GM18505 (cell line): ENCODE measurements at regions not wholly inside any gene's neighbourhood (a gene's known extent, or its start where the extent isn't known, plus 50 kb on each side); places are given as distances from the start of the nearest gene placed in this dataset.

Source experiments
- ATAC-seq: cut with Tn5 transposase; IDR thresholded peaks from one replicate; pipeline ENCODE4 v1.9.1; 2021; ENCODE audit not compliant: unreplicated experiment
- POLR2A ChIP-seq: IDR thresholded peaks from 4 replicates; pipeline ENCODE4 v1.6.1; 2011; ENCODE audit warnings: borderline replicate concordance; ENCODE audit not compliant: insufficient read depth, insufficient read length; ENCODE audit errors: extremely low read depth

DNA sequence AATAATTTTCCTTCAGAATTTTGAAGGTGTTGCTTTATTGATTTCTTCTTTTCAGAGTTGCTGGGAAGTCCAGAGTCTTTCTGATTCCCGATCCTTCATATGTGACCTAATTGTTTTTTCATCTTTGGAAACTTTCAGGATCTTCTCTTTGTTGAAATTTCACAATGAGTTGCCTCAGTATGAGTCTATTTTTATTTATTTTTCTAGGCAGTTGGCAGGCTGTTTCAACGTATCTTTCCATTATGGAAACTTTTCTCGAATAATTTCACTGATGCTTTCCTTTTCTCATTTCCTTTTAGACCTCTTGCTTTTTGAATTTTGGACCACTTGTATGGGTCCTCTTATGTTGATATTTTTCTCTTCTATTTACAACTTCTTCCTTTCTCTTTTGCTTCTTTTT lies 354.3 kb downstream of the TGFB2 start:
- no peak for TF ChIP-seq POLR2A
- ATAC-seq, result no peak

DNA sequence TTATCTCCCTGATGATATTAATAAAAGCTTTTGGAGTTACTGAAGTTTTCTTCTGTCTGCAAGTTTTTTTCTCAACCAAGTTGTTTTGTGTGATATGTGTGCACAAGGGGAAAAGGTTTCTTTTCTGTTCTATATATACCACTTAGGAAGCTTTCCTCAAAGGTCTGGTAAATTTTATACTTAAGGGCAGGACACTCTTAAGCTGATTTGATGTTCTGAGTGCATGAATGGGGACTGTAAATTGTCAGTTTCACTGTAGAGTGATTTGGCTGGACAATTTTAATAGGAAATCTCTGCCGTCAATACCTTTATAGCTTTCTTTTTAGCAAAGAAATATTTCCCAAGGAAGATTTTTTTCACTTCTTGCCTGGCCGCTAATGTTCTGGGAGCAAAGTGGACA lies 354.7 kb downstream of the TGFB2 start:
- no peak for TF ChIP-seq POLR2A
- ATAC-seq, result no peak

DNA sequence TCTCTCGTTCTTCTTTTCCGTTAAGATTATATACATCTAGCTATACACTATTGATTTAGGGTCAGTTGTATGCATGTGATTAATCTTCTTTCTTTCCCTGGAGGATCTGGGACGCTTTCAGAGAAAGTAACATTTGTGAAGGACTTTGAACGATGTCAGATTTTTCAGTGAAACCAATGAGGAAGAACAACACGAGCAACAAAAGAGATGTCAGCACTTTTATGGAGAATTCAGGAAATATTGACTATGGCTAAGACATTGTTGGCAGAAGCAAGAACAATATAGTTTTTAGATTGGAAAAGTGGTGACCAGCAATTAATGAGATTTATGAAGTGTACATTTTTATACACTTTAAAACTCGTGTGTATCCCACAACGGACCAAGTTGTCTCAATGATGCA lies 355.5 kb downstream of the TGFB2 start:
- no peak for ATAC-seq
- no peak for TF ChIP-seq POLR2A

DNA sequence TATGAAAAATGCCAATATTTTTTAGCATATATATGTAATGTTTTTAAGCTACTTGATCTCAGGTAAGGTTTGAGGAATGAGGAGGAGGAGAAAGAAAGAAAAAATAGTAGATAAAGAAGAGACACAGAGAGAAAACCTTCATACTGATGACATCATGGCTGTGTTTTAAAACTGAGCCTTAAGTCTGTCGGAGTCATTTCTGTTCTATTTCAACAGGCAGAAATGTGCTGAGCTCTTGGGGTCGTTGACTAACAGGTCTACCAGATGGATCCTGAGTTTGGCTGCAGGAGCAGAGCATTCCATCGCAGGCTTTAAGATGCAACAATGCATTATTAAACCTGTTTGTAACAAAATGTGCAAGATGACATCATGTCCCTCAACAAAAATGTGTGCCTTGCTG lies 356.0 kb downstream of the TGFB2 start:
- ATAC-seq, result no peak

DNA sequence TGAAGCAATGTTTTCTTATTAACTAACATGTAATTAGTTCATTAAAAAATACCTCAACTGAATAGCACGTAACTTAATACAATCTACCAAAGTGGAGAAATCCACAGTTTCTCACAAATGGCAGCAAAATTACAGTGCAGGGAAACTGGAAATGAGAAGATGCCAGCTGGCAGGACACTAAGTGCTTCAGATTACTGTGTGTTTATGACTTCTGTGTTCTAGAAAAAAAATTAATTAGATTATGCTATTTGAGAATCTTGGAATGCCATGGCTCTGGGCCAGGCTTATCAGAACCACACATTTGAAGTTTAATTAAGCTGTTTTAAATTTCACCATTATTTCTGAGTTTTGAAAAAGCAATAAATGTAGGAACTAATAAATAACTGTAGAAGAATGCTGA lies 357.6 kb downstream of the TGFB2 start:
- no peak for TF ChIP-seq POLR2A
- no peak for ATAC-seq

More for the DNA sequence above, 356.0 kb downstream of the TGFB2 start:
- TF ChIP-seq POLR2A, result no peak

DNA sequence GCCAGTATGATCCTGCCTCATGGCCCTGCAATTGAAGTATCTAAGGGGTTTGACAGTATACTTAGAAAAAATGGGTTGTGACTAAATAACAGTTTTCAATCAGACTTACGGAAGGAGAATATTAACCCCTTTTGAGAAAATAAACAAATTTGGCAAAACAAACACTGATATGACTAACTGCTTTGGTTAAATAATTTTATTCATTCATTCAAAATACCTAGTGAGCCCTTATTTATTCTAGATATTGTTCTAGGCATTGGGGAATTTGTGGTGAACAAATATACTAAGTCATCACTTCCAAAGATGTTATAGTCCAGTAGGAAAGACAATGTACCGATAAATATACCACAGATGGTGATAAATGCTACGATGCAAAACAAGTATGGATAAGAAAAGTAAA lies 358.7 kb downstream of the TGFB2 start:
- no peak for ATAC-seq
- no peak for TF ChIP-seq POLR2A

DNA sequence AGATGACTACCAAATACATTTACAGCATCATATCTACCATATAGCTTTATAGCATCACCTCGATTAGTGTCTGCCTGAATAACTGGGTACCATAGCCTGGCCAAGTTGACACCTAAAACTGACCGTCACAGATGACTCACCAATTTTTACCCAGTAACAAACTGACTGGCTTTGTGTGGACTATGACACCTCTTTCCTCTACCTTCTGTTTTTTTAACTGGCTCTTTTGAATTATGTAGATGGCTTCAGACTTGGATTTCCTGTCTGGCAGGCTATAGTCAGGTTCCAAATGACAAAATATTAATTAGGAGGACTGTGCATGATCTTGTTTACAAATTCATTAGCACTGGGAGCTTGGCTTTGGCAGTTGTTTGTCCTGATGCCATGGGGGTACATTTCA lies 360.3 kb downstream of the TGFB2 start:
- TF ChIP-seq POLR2A, result no peak
- ATAC-seq, result no peak

DNA sequence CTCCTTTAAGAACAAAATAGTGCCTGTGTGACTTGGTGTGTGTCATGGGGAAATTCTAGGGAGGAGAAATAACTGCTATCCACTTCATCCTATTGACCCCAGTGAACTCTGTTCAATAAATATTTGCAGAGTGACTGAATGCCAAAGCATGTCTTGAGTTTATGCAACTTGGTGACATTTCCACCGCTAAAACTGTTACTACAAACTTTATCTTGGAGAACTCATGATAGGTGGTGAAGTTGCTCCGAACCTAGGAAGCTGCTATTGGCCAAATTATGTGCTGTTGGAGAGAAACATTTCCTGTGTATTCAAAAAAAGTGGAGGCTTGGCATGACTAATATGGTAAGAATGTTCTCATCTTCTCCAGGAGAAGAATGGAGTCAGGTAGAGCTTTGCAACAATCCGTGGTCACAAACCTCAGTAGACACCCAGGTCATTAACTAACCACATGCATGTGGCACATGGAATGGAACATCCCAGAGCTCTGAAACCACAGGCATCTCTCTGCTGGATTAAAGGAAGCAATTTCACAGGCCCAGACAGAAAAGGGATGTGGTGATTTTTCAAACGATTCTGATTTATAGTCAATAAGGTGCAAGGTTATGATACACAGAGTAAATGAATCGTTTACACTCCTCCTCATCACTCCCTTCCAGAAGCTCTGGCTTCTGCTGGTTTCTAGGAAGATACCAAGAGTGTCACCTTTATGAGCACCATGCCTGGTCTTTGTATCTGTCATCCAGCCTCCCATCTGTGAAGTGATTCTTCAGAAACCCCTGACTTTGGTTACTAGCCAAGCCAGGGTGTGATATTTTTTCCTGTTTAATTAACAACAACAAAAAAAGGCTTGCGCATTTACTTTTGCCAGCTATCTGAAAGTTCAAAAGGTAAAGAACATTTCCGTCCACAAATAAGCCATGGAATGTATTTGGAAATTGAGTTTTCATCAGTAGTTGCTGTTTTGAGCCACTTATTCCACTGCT lies 361.1 kb downstream of the TGFB2 start:
- no peak for TF ChIP-seq POLR2A
- no peak for ATAC-seq

DNA sequence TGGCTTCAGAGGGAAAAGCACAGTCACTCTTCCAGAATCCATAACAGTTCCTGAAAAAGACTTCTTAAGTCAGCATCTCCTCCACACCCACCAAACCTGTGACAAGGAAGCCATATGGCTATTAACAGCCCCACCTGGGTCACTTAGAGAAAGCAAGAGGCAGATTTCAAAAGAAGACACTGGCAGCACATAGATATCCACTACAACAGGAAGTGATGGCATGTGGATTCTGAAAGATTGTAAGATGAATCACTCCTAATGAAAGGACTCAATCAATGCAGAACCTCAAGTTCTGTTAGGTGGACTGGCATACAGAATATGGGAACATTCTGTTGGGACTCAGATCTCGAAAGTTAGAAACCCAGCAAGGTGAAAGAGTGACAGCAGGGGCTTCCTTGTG lies 365.9 kb downstream of the TGFB2 start:
- no peak for TF ChIP-seq POLR2A
- ATAC-seq, result no peak

DNA sequence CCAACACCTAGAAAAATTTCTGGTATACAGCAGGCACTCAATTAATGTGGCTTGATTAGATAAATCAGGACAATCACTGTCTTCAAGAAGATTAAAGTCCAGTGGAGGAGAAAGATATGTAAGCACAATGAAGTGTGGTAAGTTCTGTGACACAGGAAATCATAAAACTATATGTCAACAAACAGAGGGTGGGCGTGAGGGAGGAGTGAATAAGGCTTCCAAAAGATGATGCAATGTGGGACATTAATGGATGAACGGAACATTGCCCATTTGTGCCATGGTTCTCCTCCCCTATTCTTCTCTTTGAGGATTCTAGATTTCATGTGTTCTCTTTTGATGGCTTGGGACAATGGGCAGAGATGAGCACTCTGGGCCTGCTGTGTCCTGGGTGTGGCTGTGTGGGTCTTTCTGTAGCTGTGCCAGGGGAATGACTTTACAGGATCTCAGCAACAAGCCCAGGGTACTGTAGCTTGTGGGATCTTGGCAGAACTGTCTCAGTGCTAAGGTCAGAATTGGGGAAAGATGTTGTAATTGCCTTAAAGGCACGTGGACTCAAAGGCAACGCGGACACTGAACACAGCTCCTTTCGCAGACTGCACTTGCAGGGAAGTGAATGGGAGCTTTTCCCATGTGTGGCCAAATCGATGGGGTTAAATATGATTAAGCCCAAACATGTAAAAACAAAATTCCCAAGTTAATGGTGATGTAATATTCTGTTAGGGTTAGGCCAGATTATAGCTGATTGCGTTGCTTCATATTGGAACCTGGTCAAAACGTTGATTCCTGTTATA lies 366.9 kb downstream of the TGFB2 start:
- no peak for TF ChIP-seq POLR2A
- ATAC-seq, result no peak

DNA sequence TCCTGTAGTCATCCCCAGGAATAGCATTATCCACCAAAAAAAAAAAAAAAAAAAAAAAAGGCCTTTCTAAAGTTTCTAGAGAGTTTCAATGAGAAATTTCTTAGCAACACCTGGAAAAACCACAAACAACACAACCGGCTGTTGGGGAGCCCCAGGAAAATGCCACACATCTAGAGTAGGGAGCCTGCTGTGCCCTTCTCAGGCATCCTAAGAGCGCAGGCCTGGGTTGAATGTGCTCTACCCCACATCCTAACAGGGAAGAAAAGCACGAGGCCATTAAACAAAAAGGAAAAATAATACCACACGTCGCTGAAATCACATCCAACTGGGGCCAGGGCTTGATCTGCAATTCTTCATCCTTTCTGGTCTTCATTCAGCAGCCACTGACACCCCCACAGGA lies 367.5 kb downstream of the TGFB2 start:
- no peak for ATAC-seq
- TF ChIP-seq POLR2A, result no peak

DNA sequence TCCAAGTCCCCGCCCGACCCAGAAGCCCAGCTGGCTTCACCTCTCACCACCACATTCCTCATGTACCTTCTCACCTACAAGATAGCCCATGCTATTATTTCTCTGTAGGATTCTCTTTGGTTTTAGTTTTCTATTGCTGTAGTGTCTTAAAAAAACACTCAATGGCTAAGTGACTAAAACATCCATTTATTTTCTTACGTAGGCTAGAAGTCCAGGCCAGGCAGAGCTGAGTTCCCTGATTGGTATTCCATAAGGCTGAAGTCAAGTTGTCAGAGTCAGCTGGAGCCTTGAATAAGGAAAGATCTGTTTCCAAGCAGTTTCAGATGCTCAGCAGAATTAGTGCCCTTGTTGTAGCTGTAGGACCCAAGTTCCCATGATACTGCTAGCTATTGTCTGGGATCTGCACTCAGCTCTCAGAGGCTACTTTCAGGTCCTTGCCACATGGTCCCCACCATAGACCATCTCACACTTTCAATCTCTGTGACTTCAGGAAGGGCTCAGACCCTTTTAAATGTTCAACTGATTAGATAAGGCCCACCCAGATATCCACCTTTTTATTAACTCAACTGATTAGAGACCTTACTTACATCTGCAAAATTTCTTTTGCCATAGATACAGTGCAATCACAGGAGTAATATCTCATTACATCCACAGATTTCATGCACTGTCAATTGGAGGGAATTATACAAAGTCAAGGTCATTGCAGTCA lies 371.0 kb downstream of the TGFB2 start:
- no peak for TF ChIP-seq POLR2A
- ATAC-seq, result no peak

DNA sequence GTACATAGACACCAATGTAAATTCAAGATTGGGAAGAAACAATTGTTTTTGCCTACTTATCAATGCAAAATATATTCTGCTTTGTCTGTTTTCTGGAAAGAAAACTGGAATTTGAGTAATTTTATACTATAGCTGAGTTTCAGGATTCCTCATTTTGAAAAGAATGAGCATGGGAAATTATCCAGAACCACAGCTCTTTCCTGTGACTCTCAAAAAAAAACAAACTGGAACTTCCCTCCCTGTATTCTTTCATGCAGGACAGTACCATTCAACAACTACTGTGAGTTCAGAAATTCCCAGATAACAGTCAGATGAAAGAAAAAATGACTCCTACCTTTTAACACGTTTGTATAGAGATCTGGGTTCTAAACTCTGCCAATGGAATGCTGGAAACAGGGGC lies 372.4 kb downstream of the TGFB2 start:
- no peak for TF ChIP-seq POLR2A
- no peak for ATAC-seq
